Suprapubic skin (tissue), 4 donors: ENCODE measurements at regions not wholly inside any gene's neighbourhood (a gene's known extent, or its start where the extent isn't known, plus 50 kb on each side); places are given as distances from the start of the nearest gene placed in this dataset.

ENCODE experiments used
- DNase-seq, 2 donors: peaks; one replicate each; pipeline ENCODE4 v3.0.0-alpha.2; 2019; ENCODE audit warnings: low spot score in 2 of 2
- H3K27ac ChIP-seq: fragments of 200-600 bp; sonication (generic); one replicate; pipeline ENCODE4 v1.5.1; 2019
- H3K27me3 ChIP-seq: fragments of 200-600 bp; sonication (generic); one replicate; pipeline ENCODE4 v1.5.1; 2019
- H3K36me3 ChIP-seq: fragments of 200-600 bp; sonication (generic); one replicate; pipeline ENCODE4 v1.5.1; 2019
- H3K4me1 ChIP-seq: fragments of 200-600 bp; sonication (generic); one replicate; pipeline ENCODE4 v1.5.1; 2019
- H3K4me3 ChIP-seq: fragments of 200-600 bp; sonication (generic); one replicate; pipeline ENCODE4 v1.5.1; 2019; ENCODE audit warnings: mild to moderate bottlenecking
- H3K9me3 ChIP-seq: fragments of 200-600 bp; sonication (generic); one replicate; pipeline ENCODE4 v1.5.1; 2019
- EP300 ChIP-seq: sonication (generic); formaldehyde crosslinking; IDR thresholded peaks from one replicate; pipeline ENCODE4 v1.6.1; 2017; ENCODE audit warnings: antibody characterized with exemption
- POLR2A ChIP-seq, 2 donors: fragments of 450-650 bp; IDR thresholded peaks; one replicate each; pipeline ENCODE4 v1.6.1; 2017; ENCODE audit warnings: antibody characterized with exemption in 2 of 2, mild to moderate bottlenecking in 2 of 2, moderate library complexity in 2 of 2
- POLR2AphosphoS5 ChIP-seq, 3 donors: sonication (generic); formaldehyde crosslinking; IDR thresholded peaks; one replicate each; pipeline ENCODE4 v1.6.1; 2017; ENCODE audit warnings: antibody characterized with exemption in 3 of 3
- WGBS: methylation state at CpG from one replicate; pipeline ENCODE4 v1.1.5; 2018; 5-methylcytosine and 5-hydroxymethylcytosine counted together
- TF ChIP-seq, protein P1 (sequence below), 2 donors: fragments of 200-600 bp in 1 of 2; fragments of 450-650 bp in 1 of 2; sonication (generic) in 1 of 2; IDR thresholded peaks; one replicate each; pipeline ENCODE4 v1.5.1; 2016 to 2019; ENCODE audit warnings: antibody characterized with exemption in 2 of 2, mild to moderate bottlenecking in 1 of 2, moderate library complexity in 1 of 2

GRCh38 chr10:129294944-129295343 is 172.1 kb upstream of the MGMT start:
- WGBS = 40% methylated on average over 3 of the region's 3 CpGs
- Histone ChIP-seq H3K27ac (no peak overlapping the region), H3K36me3 (no peaks in the 10 kb centered on the region), H3K4me3 (no peak overlapping the region), H3K27me3 (no peaks in the 10 kb centered on the region), H3K4me1 (no peaks in the 10 kb centered on the region), H3K9me3 (no peaks in the 10 kb centered on the region)
- no peak for DNase-seq
- TF ChIP-seq POLR2A (IDR thresholded peaks at IDR 0.05) (no peak), EP300 (no peak), POLR2AphosphoS5 (IDR thresholded peaks at IDR 0.05) (no peak)
- TF ChIP-seq, protein P1, sequence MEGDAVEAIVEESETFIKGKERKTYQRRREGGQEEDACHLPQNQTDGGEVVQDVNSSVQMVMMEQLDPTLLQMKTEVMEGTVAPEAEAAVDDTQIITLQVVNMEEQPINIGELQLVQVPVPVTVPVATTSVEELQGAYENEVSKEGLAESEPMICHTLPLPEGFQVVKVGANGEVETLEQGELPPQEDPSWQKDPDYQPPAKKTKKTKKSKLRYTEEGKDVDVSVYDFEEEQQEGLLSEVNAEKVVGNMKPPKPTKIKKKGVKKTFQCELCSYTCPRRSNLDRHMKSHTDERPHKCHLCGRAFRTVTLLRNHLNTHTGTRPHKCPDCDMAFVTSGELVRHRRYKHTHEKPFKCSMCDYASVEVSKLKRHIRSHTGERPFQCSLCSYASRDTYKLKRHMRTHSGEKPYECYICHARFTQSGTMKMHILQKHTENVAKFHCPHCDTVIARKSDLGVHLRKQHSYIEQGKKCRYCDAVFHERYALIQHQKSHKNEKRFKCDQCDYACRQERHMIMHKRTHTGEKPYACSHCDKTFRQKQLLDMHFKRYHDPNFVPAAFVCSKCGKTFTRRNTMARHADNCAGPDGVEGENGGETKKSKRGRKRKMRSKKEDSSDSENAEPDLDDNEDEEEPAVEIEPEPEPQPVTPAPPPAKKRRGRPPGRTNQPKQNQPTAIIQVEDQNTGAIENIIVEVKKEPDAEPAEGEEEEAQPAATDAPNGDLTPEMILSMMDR (IDR thresholded peaks at IDR 0.05) = no peak

DNA sequence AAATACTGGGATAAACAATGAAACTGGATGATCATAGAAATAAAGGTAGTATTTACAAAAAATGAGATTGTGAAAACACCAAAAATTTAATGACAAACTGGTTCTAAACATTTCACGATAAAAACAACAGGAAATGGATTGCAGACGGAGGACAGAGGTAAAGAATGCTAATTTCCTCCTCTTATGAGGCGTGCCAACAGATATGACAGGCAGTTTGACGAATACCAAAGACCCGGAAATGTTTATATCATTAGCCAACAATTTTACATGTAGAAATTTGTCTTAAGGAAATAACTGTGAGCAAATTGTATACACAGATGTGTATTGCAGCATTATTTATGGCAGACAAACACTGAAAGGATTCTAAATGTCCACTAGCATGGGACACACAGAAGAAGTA is 162.0 kb upstream of the MGMT start:
- no peaks in the 10 kb centered on the region for H3K4me1 ChIP-seq
- TF ChIP-seq POLR2AphosphoS5 (IDR thresholded peaks at IDR 0.05) (no peak), EP300 (no peak), POLR2A (IDR thresholded peaks at IDR 0.05) (no peak)
- TF ChIP-seq, protein P1 (IDR thresholded peaks at IDR 0.05) = no peak
- no peaks in the 10 kb centered on the region for H3K36me3 ChIP-seq
- DNase-seq = no peak
- H3K27ac ChIP-seq = no peak overlapping the region
- no peaks in the 10 kb centered on the region for H3K9me3 ChIP-seq
- H3K4me3 ChIP-seq = no peak overlapping the region
- no peaks in the 10 kb centered on the region for H3K27me3 ChIP-seq
- WGBS = 15% methylated on average over 5 of the region's 5 CpGs

DNA sequence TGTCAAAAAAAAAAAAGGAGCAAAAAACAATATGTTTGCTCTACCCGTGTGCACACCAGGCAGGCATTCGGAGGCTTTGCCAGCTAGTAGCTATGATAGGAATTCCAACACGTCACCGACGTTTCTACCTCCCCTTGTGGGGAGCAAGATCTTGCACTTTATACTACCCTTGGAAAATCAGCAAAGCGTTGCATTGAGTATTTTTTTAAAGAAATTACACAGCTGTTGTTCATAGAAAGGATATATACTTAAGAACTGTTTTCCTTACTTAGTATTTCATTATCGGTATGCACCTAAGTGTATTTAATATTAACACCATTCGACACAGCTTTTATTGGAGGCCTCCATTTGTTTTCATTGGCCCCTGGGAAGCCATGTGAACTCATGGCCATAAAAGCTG is 159.9 kb upstream of the MGMT start:
- Histone ChIP-seq H3K4me3 (no peak overlapping the region), H3K9me3 (no peaks in the 10 kb centered on the region), H3K27ac (no peak overlapping the region), H3K4me1 (no peaks in the 10 kb centered on the region), H3K27me3 (no peaks in the 10 kb centered on the region), H3K36me3 (no peaks in the 10 kb centered on the region)
- TF ChIP-seq EP300 (no peak), POLR2AphosphoS5 (IDR thresholded peaks at IDR 0.05) (no peak), POLR2A (IDR thresholded peaks at IDR 0.05) (no peak)
- TF ChIP-seq, protein P1 (IDR thresholded peaks at IDR 0.05) = no peak
- DNase-seq = no peak
- WGBS = 81% methylated on average over 8 of the region's 8 CpGs

DNA sequence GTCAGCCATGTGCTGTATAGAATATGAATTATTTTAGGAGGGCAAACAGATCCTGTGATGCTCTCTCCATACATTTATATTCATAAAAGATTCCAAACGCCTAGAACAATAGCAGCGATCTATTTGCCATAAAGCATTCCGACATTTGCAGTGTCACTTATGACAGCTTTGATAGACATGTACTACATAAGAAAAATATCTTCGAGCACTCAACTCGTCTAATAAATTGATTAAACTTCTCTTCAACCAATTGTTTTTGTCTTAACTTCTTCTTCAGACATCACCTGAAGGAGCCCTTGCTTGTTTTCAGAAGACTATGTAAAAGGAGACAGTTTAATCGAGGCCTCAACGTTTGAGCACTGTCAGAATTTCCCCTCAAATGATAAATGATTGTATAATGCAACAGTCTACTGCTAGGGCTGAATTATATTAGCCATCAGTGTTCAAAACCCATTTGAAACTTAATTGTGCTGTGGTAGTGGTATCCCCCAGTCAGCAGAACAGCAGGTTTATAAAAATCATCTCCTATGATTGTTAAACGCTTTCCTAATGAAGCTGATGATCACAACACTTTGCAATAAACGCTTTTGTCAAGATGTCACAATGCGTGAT is 158.0 kb upstream of the MGMT start:
- H3K4me3 ChIP-seq = no peak overlapping the region
- H3K4me1 ChIP-seq = no peaks in the 10 kb centered on the region
- 85% methylated on average over 10 of the region's 10 CpGs for WGBS
- no peak for DNase-seq
- H3K27me3 ChIP-seq = no peaks in the 10 kb centered on the region
- no peaks in the 10 kb centered on the region for H3K36me3 ChIP-seq
- no peak for TF ChIP-seq EP300
- TF ChIP-seq POLR2A (IDR thresholded peaks at IDR 0.05) = no peak
- TF ChIP-seq, protein P1 (IDR thresholded peaks at IDR 0.05) = no peak
- no peak for TF ChIP-seq POLR2AphosphoS5 (IDR thresholded peaks at IDR 0.05)
- no peaks in the 10 kb centered on the region for H3K9me3 ChIP-seq
- no peak overlapping the region for H3K27ac ChIP-seq

- Histone ChIP-seq H3K9me3 (no peaks in the 10 kb centered on the region), H3K36me3 (no peaks in the 10 kb centered on the region), H3K27me3 (no peaks in the 10 kb centered on the region), H3K27ac (no peak overlapping the region), H3K4me3 (no peak overlapping the region), H3K4me1 (no peaks in the 10 kb centered on the region)
- WGBS = 96% methylated on average over 5 of the region's 5 CpGs
- TF ChIP-seq POLR2AphosphoS5 (IDR thresholded peaks at IDR 0.05) (no peak), EP300 (no peak), POLR2A (IDR thresholded peaks at IDR 0.05) (no peak)
- TF ChIP-seq, protein P1 (IDR thresholded peaks at IDR 0.05) = no peak
- DNase-seq = no peak
Measured at GRCh38 chr10:129309565-129309964, 157.5 kb upstream of the MGMT start.
